MCF 10A (cell line): ENCODE measurements at regions not wholly inside any gene's neighbourhood (a gene's known extent, or its start where the extent isn't known, plus 50 kb on each side); places are given as distances from the start of the nearest gene placed in this dataset.

ENCODE experiments used
- BruUV-seq: library from RNA; stranded (reverse); fragments of 400-500 nt; replicated peaks from 2 replicates; lab custom pipeline; 2021; lab: Mats Ljungman, UMichigan
- CTCF ChIA-PET: fragments of 300-600 bp; sonication (Branson Sonifier 250); formaldehyde crosslinking; extraction: SDS; loops from one replicate; lab custom pipeline; 2021; ENCODE audit warnings: antibody characterized with exemption, inconsistent platforms; lab: Yijun Ruan, JAX
- POLR2A ChIA-PET: fragments of 300-600, 350-650 bp; sonication (Branson Sonifier 250); formaldehyde crosslinking; extraction: SDS; loops from one replicate; lab custom pipeline; 2020; ENCODE audit warnings: antibody characterized with exemption, inconsistent platforms; lab: Yijun Ruan, JAX
- DNase-seq: peaks from one replicate; pipeline ENCODE4 v3.0.0-alpha.2; 2018; ENCODE audit not compliant: unreplicated experiment
- H3K27ac Mint-ChIP-seq: one replicate; pipeline ENCODE4 v1.8.0; 2022; ENCODE audit warnings: mild to moderate bottlenecking, low read depth, mixed read lengths; ENCODE audit not compliant: unreplicated experiment
- H3K27me3 Mint-ChIP-seq: one replicate; pipeline ENCODE4 v1.8.0; 2022; ENCODE audit warnings: mixed read lengths; ENCODE audit not compliant: insufficient read depth, unreplicated experiment
- H3K36me3 Mint-ChIP-seq: one replicate; pipeline ENCODE4 v1.8.0; 2022; ENCODE audit warnings: mild to moderate bottlenecking, moderate library complexity, mixed read lengths; ENCODE audit not compliant: insufficient read depth, unreplicated experiment
- H3K4me1 Mint-ChIP-seq: one replicate; pipeline ENCODE4 v1.8.0; 2022; ENCODE audit warnings: mixed read lengths; ENCODE audit not compliant: insufficient read depth, unreplicated experiment
- H3K4me3 Mint-ChIP-seq: one replicate; pipeline ENCODE4 v1.8.0; 2022; ENCODE audit warnings: mild to moderate bottlenecking, moderate library complexity, mixed read lengths; ENCODE audit not compliant: unreplicated experiment
- H3K9me3 Mint-ChIP-seq: one replicate; pipeline ENCODE4 v1.8.0; 2022; ENCODE audit warnings: mixed read lengths; ENCODE audit not compliant: unreplicated experiment
- CTCF ChIP-seq: fragments of 200-600 bp; IDR thresholded peaks from one replicate; pipeline ENCODE4 v1.8.0; 2022; ENCODE audit warnings: antibody characterized with exemption, mild to moderate bottlenecking; ENCODE audit not compliant: unreplicated experiment
- intact Hi-C: fragments of 100-400 bp; cut with micrococcal nuclease; formaldehyde crosslinking; loops from 2 replicates; pipeline ENCODE4 v1.14.1; 2022

GRCh38 chr12:41970744-41971143 is 173.9 kb downstream of the GXYLT1 start:
- intact Hi-C loops, result no loop called here
- Mint-ChIP-seq H3K27ac (no peak overlapping the region), H3K4me1 (peaks cover under 1% of the 10 kb centered on the region), H3K27me3 (no peaks in the 10 kb centered on the region), H3K4me3 (no peak overlapping the region), H3K36me3 (no peaks in the 10 kb centered on the region), H3K9me3 (no peaks in the 10 kb centered on the region)
- DNase-seq, result peak; percentile 15
- BruUV-seq, result no TSS peak
- ChIA-PET CTCF (interaction anchor here (1.3 kb wide), 1 partner anchor 21 kb away, joined by 3 read pairs; no protein-coding TSS in a partner anchor), POLR2A (no interaction called here)
- no peak for TF ChIP-seq CTCF

- Mint-ChIP-seq H3K27me3 (no peaks in the 10 kb centered on the region), H3K27ac (no peak overlapping the region), H3K4me1 (peaks cover 5% of the 10 kb centered on the region), H3K4me3 (no peak overlapping the region), H3K36me3 (no peaks in the 10 kb centered on the region), H3K9me3 (no peaks in the 10 kb centered on the region)
- ChIA-PET CTCF (interaction anchor here (0.7 to 1.8 kb wide), 2 partner anchors 55 to 315 kb away, joined by 4 to 9 read pairs; no protein-coding TSS in a partner anchor), POLR2A (no interaction called here)
- TF ChIP-seq CTCF, result no peak
- BruUV-seq, result no TSS peak
- intact Hi-C loops, result no loop called here
- DNase-seq, result no peak
These were observed 176.1 kb downstream of the GXYLT1 start for GRCh38 chr12:41968599-41968998.

GRCh38 chr12:41967668-41968500 is 176.8 kb downstream of the GXYLT1 start:
- BruUV-seq, result no TSS peak
- no peak for TF ChIP-seq CTCF
- POLR2A ChIA-PET, result no interaction called here
- Mint-ChIP-seq H3K27me3 (no peaks in the 10 kb centered on the region), H3K9me3 (no peaks in the 10 kb centered on the region), H3K4me3 (no peak overlapping the region), H3K36me3 (no peaks in the 10 kb centered on the region), H3K27ac (no peak overlapping the region), H3K4me1 (peaks cover 5% of the 10 kb centered on the region)
- peak; percentile 6 for DNase-seq
- intact Hi-C loops, result no loop called here
- CTCF ChIA-PET, result interaction anchor here (0.6 to 1.8 kb wide), 4 partner anchors 13 to 314 kb away, joined by 3 to 9 read pairs (median 4); no protein-coding TSS in a partner anchor

GRCh38 chr12:41966916-41967315 is 177.8 kb downstream of the GXYLT1 start:
- no peaks in the 10 kb centered on the region for H3K36me3 Mint-ChIP-seq
- peaks cover 5% of the 10 kb centered on the region for H3K4me1 Mint-ChIP-seq
- H3K27ac Mint-ChIP-seq, result no peak overlapping the region
- no peak for DNase-seq
- ChIA-PET CTCF (interaction anchor here (1.1 kb wide), 1 partner anchor 58 kb away, joined by 7 read pairs; no protein-coding TSS in a partner anchor), POLR2A (no interaction called here)
- no peaks in the 10 kb centered on the region for H3K9me3 Mint-ChIP-seq
- H3K4me3 Mint-ChIP-seq, result no peak overlapping the region
- intact Hi-C loops, result no loop called here
- BruUV-seq, result no TSS peak
- TF ChIP-seq CTCF, result no peak
- H3K27me3 Mint-ChIP-seq, result no peaks in the 10 kb centered on the region
